WTC11 (cell line): ENCODE measurements at regions not wholly inside any gene's neighbourhood (a gene's known extent, or its start where the extent isn't known, plus 50 kb on each side); places are given as distances from the start of the nearest gene placed in this dataset.

Experiments used
- ATAC-seq: fragments of 200-7000 bp; cut with Tn5 transposase; 2 replicates; pipeline ENCODE4 v1.10.0; 2021; ENCODE audit warnings: mild to moderate bottlenecking, moderate library complexity
- CTCF ChIA-PET: fragments of 300-600 bp; sonication (Branson Sonifier 250); formaldehyde crosslinking; loops from one replicate; lab custom pipeline; 2021; ENCODE audit warnings: antibody characterized with exemption; lab: Charles Lee
- POLR2A ChIA-PET: fragments of 350-600 bp; sonication (Branson Sonifier 250); formaldehyde crosslinking; loops from one replicate; lab custom pipeline; 2021; ENCODE audit warnings: antibody characterized with exemption; lab: Charles Lee
- DNase-seq: peaks from one replicate; pipeline ENCODE4 v3.0.0; 2021; ENCODE audit warnings: low spot score
- H3K27ac Mint-ChIP-seq: 2 replicates; pipeline ENCODE4 v1.8.0; 2021; ENCODE audit warnings: mixed read lengths
- H3K27me3 Mint-ChIP-seq: 2 replicates; pipeline ENCODE4 v1.8.0; 2021; ENCODE audit warnings: low read depth, mild to moderate bottlenecking, moderate library complexity, mixed read lengths
- H3K36me3 Mint-ChIP-seq: 2 replicates; pipeline ENCODE4 v1.8.0; 2021; ENCODE audit warnings: mixed read lengths
- H3K4me1 Mint-ChIP-seq: 2 replicates; pipeline ENCODE4 v1.8.0; 2022; ENCODE audit warnings: mixed read lengths
- H3K4me3 Mint-ChIP-seq: 2 replicates; pipeline ENCODE4 v1.8.0; 2021; ENCODE audit warnings: mild to moderate bottlenecking, moderate library complexity, mixed read lengths
- H3K9me3 Mint-ChIP-seq: 2 replicates; pipeline ENCODE4 v1.8.0; 2021; ENCODE audit warnings: mixed read lengths
- GRHL2 ChIP-seq: fragments of 250-450 bp; sonication (Bioruptor Pico); IDR thresholded peaks from 2 replicates; pipeline ENCODE4 v1.8.0; 2022; ENCODE audit warnings: mild to moderate bottlenecking, moderate library complexity; ENCODE audit not compliant: insufficient replicate concordance, severe bottlenecking
- GTF2I ChIP-seq: fragments of 250-450 bp; sonication (Bioruptor Pico); conservative IDR thresholded peaks from 2 replicates; pipeline ENCODE4 v1.4.0; 2021; ENCODE audit warnings: mild to moderate bottlenecking
- JAZF1 ChIP-seq: fragments of 250-450 bp; sonication (Bioruptor Pico); IDR thresholded peaks from 2 replicates; pipeline ENCODE4 v1.9.0; 2021; ENCODE audit warnings: moderate library complexity, mild to moderate bottlenecking, inconsistent platforms
- JUN ChIP-seq: sonication (generic); formaldehyde crosslinking; IDR thresholded peaks from 2 replicates; pipeline ENCODE4 v1.8.0; 2023; ENCODE audit warnings: mild to moderate bottlenecking, missing genetic modification reagents
- MYBL2 ChIP-seq: sonication (generic); formaldehyde crosslinking; IDR thresholded peaks from 2 replicates; pipeline ENCODE4 v1.8.1; 2023; ENCODE audit warnings: mild to moderate bottlenecking, moderate library complexity, missing genetic modification reagents
- NR1H2 ChIP-seq: sonication (generic); formaldehyde crosslinking; IDR thresholded peaks from 2 replicates; pipeline ENCODE4 v1.9.0; 2021; ENCODE audit warnings: mild to moderate bottlenecking, moderate library complexity, missing genetic modification reagents
- RORB ChIP-seq: fragments of 250-450 bp; sonication (Bioruptor Pico); IDR thresholded peaks from 2 replicates; pipeline ENCODE4 v1.9.0; 2021; ENCODE audit warnings: mild to moderate bottlenecking
- TCF7 ChIP-seq: sonication (generic); formaldehyde crosslinking; IDR thresholded peaks from 2 replicates; pipeline ENCODE4 v1.8.0; 2022; ENCODE audit warnings: mild to moderate bottlenecking, low read depth, missing genetic modification reagents, moderate library complexity
- ZBTB21 ChIP-seq: sonication (generic); formaldehyde crosslinking; IDR thresholded peaks from 2 replicates; pipeline ENCODE4 v1.8.1; 2023; ENCODE audit warnings: mild to moderate bottlenecking, missing genetic modification reagents, borderline replicate concordance
- ZNF138 ChIP-seq: sonication (generic); formaldehyde crosslinking; conservative IDR thresholded peaks from 2 replicates; pipeline ENCODE4 v1.8.1; 2022; ENCODE audit warnings: mild to moderate bottlenecking, moderate library complexity, missing genetic modification reagents
- TF ChIP-seq, protein P1 (sequence below): sonication (generic); formaldehyde crosslinking; IDR thresholded peaks from 2 replicates; pipeline ENCODE4 v1.8.1; 2023; ENCODE audit warnings: mild to moderate bottlenecking, missing genetic modification reagents
- TF ChIP-seq, protein P2 (sequence below): fragments of 250-450 bp; sonication (Bioruptor Pico); IDR thresholded peaks from 2 replicates; pipeline ENCODE4 v1.9.0; 2021; ENCODE audit warnings: mild to moderate bottlenecking, borderline replicate concordance
- TF ChIP-seq, protein P3 (sequence below): sonication (generic); formaldehyde crosslinking; IDR thresholded peaks from 2 replicates; pipeline ENCODE4 v1.8.1; 2022; ENCODE audit warnings: low read depth, missing genetic modification reagents, borderline replicate concordance
- TF ChIP-seq, protein P4 (sequence below): sonication (generic); formaldehyde crosslinking; IDR thresholded peaks from 2 replicates; pipeline ENCODE4 v1.8.0; 2023; ENCODE audit warnings: missing genetic modification reagents
- TF ChIP-seq, protein P5 (sequence below): fragments of 250-450 bp; sonication (Bioruptor Pico); IDR thresholded peaks from 2 replicates; pipeline ENCODE4 v1.9.0; 2021; ENCODE audit warnings: moderate library complexity, mild to moderate bottlenecking, inconsistent platforms, borderline replicate concordance
- TF ChIP-seq, protein P6 (sequence below): fragments of 250-450 bp; sonication (Bioruptor Pico); IDR thresholded peaks from 2 replicates; pipeline ENCODE4 v2.1.2; 2022; ENCODE audit warnings: mild to moderate bottlenecking, moderate library complexity
- TF ChIP-seq, protein P7 (sequence below): sonication (generic); formaldehyde crosslinking; IDR thresholded peaks from 2 replicates; pipeline ENCODE4 v1.8.0; 2022; ENCODE audit warnings: mild to moderate bottlenecking, missing genetic modification reagents
- TF ChIP-seq, protein P8 (sequence below): fragments of 250-450 bp; sonication (Bioruptor Pico); conservative IDR thresholded peaks from 2 replicates; pipeline ENCODE4 v1.9.0; 2021; ENCODE audit warnings: mild to moderate bottlenecking

DNA sequence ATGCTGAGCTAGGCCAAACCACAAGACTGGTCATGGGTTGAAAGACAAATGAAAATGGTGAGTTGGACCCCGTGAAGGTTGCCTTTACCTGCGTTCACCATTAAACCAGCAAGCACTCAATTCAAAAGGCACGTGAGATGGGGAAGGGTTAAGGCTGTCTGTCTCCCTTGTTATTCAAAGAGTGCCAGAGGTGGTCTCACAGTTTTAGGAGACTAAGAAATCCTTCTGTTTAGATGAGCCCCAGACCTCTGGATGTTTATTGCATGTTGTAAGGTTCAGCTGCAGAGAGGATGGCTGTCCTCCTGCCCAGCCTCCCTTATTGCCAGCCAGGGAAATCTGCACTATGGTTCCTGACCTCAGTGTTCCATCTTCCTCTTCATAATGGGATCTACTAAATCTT lies 498.0 kb upstream of the CELF2 start:
- POLR2A ChIA-PET, result no interaction called here
- H3K36me3 Mint-ChIP-seq, result no peaks in the 10 kb centered on the region
- no peak overlapping the region for H3K4me3 Mint-ChIP-seq
- H3K27me3 Mint-ChIP-seq, result no peaks in the 10 kb centered on the region
- DNase-seq (no peak), ATAC-seq (peak; percentile 63)
- CTCF ChIA-PET, result no interaction called here
- H3K27ac Mint-ChIP-seq, result no peak overlapping the region
- no peaks in the 10 kb centered on the region for H3K9me3 Mint-ChIP-seq
- H3K4me1 Mint-ChIP-seq, result peaks cover 12% of the 10 kb centered on the region
- TF ChIP-seq, protein P1, sequence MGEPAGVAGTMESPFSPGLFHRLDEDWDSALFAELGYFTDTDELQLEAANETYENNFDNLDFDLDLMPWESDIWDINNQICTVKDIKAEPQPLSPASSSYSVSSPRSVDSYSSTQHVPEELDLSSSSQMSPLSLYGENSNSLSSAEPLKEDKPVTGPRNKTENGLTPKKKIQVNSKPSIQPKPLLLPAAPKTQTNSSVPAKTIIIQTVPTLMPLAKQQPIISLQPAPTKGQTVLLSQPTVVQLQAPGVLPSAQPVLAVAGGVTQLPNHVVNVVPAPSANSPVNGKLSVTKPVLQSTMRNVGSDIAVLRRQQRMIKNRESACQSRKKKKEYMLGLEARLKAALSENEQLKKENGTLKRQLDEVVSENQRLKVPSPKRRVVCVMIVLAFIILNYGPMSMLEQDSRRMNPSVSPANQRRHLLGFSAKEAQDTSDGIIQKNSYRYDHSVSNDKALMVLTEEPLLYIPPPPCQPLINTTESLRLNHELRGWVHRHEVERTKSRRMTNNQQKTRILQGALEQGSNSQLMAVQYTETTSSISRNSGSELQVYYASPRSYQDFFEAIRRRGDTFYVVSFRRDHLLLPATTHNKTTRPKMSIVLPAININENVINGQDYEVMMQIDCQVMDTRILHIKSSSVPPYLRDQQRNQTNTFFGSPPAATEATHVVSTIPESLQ (CRISPR knock-in tag), result no peak
- TF ChIP-seq NR1H2, result no peak
- TF ChIP-seq, protein P2, sequence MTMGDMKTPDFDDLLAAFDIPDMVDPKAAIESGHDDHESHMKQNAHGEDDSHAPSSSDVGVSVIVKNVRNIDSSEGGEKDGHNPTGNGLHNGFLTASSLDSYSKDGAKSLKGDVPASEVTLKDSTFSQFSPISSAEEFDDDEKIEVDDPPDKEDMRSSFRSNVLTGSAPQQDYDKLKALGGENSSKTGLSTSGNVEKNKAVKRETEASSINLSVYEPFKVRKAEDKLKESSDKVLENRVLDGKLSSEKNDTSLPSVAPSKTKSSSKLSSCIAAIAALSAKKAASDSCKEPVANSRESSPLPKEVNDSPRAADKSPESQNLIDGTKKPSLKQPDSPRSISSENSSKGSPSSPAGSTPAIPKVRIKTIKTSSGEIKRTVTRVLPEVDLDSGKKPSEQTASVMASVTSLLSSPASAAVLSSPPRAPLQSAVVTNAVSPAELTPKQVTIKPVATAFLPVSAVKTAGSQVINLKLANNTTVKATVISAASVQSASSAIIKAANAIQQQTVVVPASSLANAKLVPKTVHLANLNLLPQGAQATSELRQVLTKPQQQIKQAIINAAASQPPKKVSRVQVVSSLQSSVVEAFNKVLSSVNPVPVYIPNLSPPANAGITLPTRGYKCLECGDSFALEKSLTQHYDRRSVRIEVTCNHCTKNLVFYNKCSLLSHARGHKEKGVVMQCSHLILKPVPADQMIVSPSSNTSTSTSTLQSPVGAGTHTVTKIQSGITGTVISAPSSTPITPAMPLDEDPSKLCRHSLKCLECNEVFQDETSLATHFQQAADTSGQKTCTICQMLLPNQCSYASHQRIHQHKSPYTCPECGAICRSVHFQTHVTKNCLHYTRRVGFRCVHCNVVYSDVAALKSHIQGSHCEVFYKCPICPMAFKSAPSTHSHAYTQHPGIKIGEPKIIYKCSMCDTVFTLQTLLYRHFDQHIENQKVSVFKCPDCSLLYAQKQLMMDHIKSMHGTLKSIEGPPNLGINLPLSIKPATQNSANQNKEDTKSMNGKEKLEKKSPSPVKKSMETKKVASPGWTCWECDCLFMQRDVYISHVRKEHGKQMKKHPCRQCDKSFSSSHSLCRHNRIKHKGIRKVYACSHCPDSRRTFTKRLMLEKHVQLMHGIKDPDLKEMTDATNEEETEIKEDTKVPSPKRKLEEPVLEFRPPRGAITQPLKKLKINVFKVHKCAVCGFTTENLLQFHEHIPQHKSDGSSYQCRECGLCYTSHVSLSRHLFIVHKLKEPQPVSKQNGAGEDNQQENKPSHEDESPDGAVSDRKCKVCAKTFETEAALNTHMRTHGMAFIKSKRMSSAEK (CRISPR knock-in tag), result no peak
- TF ChIP-seq, protein P3, sequence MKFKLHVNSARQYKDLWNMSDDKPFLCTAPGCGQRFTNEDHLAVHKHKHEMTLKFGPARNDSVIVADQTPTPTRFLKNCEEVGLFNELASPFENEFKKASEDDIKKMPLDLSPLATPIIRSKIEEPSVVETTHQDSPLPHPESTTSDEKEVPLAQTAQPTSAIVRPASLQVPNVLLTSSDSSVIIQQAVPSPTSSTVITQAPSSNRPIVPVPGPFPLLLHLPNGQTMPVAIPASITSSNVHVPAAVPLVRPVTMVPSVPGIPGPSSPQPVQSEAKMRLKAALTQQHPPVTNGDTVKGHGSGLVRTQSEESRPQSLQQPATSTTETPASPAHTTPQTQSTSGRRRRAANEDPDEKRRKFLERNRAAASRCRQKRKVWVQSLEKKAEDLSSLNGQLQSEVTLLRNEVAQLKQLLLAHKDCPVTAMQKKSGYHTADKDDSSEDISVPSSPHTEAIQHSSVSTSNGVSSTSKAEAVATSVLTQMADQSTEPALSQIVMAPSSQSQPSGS (CRISPR knock-in tag), result no peak
- TF ChIP-seq ZNF138 (CRISPR knock-in tag), result no peak
- TF ChIP-seq GRHL2 (CRISPR knock-in tag), result no peak
- no peak for TF ChIP-seq ZBTB21 (CRISPR knock-in tag)
- TF ChIP-seq JUN (CRISPR knock-in tag), result no peak
- TF ChIP-seq, protein P4, sequence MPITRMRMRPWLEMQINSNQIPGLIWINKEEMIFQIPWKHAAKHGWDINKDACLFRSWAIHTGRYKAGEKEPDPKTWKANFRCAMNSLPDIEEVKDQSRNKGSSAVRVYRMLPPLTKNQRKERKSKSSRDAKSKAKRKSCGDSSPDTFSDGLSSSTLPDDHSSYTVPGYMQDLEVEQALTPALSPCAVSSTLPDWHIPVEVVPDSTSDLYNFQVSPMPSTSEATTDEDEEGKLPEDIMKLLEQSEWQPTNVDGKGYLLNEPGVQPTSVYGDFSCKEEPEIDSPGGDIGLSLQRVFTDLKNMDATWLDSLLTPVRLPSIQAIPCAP (CRISPR knock-in tag), result no peak
- no peak for TF ChIP-seq GTF2I (CRISPR knock-in tag)
- TF ChIP-seq, protein P5, sequence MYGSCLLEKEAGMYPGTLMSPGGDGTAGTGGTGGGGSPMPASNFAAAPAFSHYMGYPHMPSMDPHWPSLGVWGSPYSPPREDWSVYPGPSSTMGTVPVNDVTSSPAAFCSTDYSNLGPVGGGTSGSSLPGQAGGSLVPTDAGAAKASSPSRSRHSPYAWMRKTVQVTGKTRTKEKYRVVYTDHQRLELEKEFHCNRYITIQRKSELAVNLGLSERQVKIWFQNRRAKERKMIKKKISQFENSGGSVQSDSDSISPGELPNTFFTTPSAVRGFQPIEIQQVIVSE (CRISPR knock-in tag), result no peak
- TF ChIP-seq, protein P6, sequence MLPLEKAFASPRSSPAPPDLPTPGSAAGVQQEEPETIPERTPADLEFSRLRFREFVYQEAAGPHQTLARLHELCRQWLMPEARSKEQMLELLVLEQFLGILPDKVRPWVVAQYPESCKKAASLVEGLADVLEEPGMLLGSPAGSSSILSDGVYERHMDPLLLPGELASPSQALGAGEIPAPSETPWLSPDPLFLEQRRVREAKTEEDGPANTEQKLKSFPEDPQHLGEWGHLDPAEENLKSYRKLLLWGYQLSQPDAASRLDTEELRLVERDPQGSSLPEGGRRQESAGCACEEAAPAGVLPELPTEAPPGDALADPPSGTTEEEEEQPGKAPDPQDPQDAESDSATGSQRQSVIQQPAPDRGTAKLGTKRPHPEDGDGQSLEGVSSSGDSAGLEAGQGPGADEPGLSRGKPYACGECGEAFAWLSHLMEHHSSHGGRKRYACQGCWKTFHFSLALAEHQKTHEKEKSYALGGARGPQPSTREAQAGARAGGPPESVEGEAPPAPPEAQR (CRISPR knock-in tag), result no peak
- no peak for TF ChIP-seq RORB (CRISPR knock-in tag)
- TF ChIP-seq, protein P7, sequence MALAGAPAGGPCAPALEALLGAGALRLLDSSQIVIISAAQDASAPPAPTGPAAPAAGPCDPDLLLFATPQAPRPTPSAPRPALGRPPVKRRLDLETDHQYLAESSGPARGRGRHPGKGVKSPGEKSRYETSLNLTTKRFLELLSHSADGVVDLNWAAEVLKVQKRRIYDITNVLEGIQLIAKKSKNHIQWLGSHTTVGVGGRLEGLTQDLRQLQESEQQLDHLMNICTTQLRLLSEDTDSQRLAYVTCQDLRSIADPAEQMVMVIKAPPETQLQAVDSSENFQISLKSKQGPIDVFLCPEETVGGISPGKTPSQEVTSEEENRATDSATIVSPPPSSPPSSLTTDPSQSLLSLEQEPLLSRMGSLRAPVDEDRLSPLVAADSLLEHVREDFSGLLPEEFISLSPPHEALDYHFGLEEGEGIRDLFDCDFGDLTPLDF (CRISPR knock-in tag), result no peak
- TF ChIP-seq MYBL2, result no peak
- no peak for TF ChIP-seq TCF7 (CRISPR knock-in tag)
- TF ChIP-seq JAZF1 (CRISPR knock-in tag), result no peak
- TF ChIP-seq, protein P8, sequence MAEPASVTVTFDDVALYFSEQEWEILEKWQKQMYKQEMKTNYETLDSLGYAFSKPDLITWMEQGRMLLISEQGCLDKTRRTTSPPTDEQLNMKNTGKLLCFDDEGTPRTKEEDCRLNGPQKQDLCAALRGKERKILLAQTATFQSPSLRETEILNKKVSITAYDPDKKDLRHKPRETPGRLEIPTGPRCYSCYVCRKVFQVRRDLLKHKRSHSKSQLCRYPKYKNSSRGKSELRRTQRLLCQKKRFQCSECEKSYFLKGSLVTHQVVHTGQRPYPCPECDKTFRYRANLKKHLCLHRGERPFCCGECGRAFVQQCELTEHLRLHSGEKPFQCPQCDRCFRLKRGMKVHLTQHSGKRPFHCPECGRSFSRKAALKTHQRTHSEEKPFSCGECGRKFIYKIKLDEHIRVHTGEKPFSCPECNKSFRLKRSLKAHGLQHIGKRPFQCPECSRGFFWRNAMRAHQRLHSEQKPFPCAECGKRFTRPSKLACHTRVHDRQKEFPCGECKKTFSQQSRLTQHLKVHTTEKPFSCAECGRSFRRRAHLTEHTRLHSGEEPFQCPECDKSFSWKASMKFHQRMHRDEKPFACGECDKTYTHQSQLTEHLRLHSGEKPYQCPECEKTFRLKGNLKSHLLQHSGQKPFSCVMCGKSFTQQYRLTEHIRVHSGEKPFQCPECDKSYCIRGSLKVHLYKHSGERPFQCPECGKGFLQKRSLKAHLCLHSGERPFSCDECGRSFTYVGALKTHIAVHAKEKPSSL (CRISPR knock-in tag), result no peak
- TF ChIP-seq, all 79 proteins: peak for 0
